ENCODE measurements at regions not wholly inside any gene's neighbourhood (a gene's known extent, or its start where the extent isn't known, plus 50 kb on each side); places are given as distances from the start of the nearest gene placed in this dataset.

DNA sequence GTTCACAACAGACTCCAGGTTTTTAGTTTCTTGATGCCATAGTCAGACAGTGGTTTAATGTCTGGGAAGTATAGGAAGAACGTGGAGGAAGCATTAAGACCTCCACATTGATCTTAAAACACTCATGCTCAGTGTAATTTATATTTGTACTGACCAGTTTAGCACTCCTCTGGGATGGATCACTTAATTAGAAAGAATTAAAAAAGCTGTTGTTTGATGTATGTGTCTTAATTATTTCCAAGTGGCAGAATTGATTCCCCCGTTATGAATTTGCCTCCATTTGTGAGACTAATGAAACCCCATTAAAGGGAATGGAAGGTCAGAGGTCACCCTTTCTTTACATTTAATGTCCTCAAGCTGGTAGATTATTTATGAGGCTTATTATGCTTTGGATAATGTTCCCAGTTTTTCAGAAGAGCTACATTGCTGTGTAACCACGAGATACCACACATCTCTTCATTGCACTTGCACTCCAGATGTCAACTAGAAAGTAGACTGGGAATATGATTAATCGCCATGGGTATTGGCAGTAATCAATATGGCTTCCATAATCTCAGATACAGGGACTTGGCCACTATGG lies 270.0 kb upstream of the JAG1 start:
- CTCF ChIA-PET = no interaction called here
- Histone ChIP-seq H2BK120ac (ENCODE audit: low read depth, low read length) (no peak overlapping the region), H4K91ac (ENCODE audit: insufficient read depth, low read depth, low read length) (no peak overlapping the region), H2AK5ac (ENCODE audit: low read depth, low read length) (no peak overlapping the region), H3K9me3 (ENCODE audit: control insufficient read depth, insufficient read depth, low read length) (no peaks in the 10 kb centered on the region), H3K27ac (ENCODE audit: insufficient read depth, low read length) (no peak overlapping the region), H2BK5ac (ENCODE audit: low read depth, low read length, poor library complexity, severe bottlenecking) (no peak overlapping the region), H2BK15ac (ENCODE audit: low read depth, low read length) (no peak overlapping the region), H2AFZ (replicated peaks; ENCODE audit: low read length, poor library complexity) (no peak overlapping the region), H3K4me2 (ENCODE audit: low read depth, low read length) (no peak overlapping the region), H3K23ac (ENCODE audit: low read depth, low read length) (no peak overlapping the region), H3K27me3 (ENCODE audit: control insufficient read depth, insufficient read depth, low read length) (no peaks in the 10 kb centered on the region; the same call in 1 of the 2 replicates), H3K14ac (replicated peaks; ENCODE audit: low read depth, low read length) (no peak overlapping the region), H3K9ac (ENCODE audit: low read depth, low read length) (no peak overlapping the region), H3K4me1 (ENCODE audit: control insufficient read depth, insufficient read depth, low read length) (no peaks in the 10 kb centered on the region), H4K5ac (ENCODE audit: low read depth, low read length) (no peak overlapping the region), H3K18ac (ENCODE audit: low read depth, low read length) (no peak overlapping the region), H3K56ac (ENCODE audit: extremely low read depth, insufficient read depth, low read length) (no peak overlapping the region), H3K4me3 (ENCODE audit: insufficient read depth, low read depth, low read length) (no peak overlapping the region), H3K4ac (ENCODE audit: low read depth, low read length) (no peak overlapping the region), H3K9me1 (ENCODE audit: insufficient read depth, low read length) (no peaks in the 10 kb centered on the region), H4K20me1 (ENCODE audit: insufficient read depth, low read length) (no peaks in the 10 kb centered on the region), H4K8ac (ENCODE audit: low read depth in 2 of 2, low read length in 2 of 2) (no peak overlapping the region), H3K79me1 (ENCODE audit: low read depth in 1 of 2, low read length in 2 of 2) (no peaks in the 10 kb centered on the region), H3K36me3 (ENCODE audit: control insufficient read depth, insufficient read depth, low read length) (no peaks in the 10 kb centered on the region), H2BK20ac (ENCODE audit: low read depth, low read length) (no peak overlapping the region), H2AK9ac (replicated peaks; ENCODE audit: low read depth, low read length, poor library complexity) (no peak overlapping the region)
- TF ChIP-seq NFE2L2 (IDR thresholded peaks at IDR 0.05; ENCODE audit: low read depth, low read length) (no peak), FOS (IDR thresholded peaks at IDR 0.05; ENCODE audit: low read depth, low read length) (no peak), RFX5 (IDR thresholded peaks at IDR 0.05; ENCODE audit: low read depth, low read length) (no peak), SMC3 (IDR thresholded peaks at IDR 0.05; ENCODE audit: low read depth, low read length) (no peak), MAZ (IDR thresholded peaks at IDR 0.05; ENCODE audit: borderline replicate concordance, low read depth, low read length) (no peak), BHLHE40 (IDR thresholded peaks at IDR 0.05; ENCODE audit: low read depth, low read length) (no peak), CHD1 (IDR thresholded peaks at IDR 0.05; ENCODE audit: low read depth, low read length) (no peak), RCOR1 (IDR thresholded peaks at IDR 0.05; ENCODE audit: insufficient replicate concordance, low read length) (no peak), POLR2A (IDR thresholded peaks at IDR 0.05; ENCODE audit: low read depth, low read length) (no peak)
- TF ChIP-seq, protein P1, sequence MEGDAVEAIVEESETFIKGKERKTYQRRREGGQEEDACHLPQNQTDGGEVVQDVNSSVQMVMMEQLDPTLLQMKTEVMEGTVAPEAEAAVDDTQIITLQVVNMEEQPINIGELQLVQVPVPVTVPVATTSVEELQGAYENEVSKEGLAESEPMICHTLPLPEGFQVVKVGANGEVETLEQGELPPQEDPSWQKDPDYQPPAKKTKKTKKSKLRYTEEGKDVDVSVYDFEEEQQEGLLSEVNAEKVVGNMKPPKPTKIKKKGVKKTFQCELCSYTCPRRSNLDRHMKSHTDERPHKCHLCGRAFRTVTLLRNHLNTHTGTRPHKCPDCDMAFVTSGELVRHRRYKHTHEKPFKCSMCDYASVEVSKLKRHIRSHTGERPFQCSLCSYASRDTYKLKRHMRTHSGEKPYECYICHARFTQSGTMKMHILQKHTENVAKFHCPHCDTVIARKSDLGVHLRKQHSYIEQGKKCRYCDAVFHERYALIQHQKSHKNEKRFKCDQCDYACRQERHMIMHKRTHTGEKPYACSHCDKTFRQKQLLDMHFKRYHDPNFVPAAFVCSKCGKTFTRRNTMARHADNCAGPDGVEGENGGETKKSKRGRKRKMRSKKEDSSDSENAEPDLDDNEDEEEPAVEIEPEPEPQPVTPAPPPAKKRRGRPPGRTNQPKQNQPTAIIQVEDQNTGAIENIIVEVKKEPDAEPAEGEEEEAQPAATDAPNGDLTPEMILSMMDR (conservative IDR thresholded peaks at IDR 0.05; ENCODE audit: low read depth, low read length) = no peak
- TF ChIP-seq, protein P2, sequence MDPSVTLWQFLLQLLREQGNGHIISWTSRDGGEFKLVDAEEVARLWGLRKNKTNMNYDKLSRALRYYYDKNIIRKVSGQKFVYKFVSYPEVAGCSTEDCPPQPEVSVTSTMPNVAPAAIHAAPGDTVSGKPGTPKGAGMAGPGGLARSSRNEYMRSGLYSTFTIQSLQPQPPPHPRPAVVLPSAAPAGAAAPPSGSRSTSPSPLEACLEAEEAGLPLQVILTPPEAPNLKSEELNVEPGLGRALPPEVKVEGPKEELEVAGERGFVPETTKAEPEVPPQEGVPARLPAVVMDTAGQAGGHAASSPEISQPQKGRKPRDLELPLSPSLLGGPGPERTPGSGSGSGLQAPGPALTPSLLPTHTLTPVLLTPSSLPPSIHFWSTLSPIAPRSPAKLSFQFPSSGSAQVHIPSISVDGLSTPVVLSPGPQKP (IDR thresholded peaks at IDR 0.05; ENCODE audit: borderline replicate concordance, low read depth, low read length) = no peak
- in situ Hi-C loops (cut with MboI; ENCODE audit: low sequenced_read_pairs) (no loop called here), intact Hi-C loops (cut with micrococcal nuclease) (no loop called here), dilution Hi-C loops (cut with HindIII; ENCODE audit: low sequenced_read_pairs, unreplicated experiment) (no loop called here)
- POLR2A ChIA-PET (ENCODE audit: unreplicated experiment) = no interaction called here
- BruUV-seq (replicated peaks) = no TSS peak
- ATAC-seq (ENCODE audit: low read depth) (no peak), DNase-seq (no peak)
- no CpG with 5 or more reads among the region's 4 CpGs for WGBS, 2 experiments (ENCODE audit: extremely low coverage in 2 of 2, insufficient read length in 1 of 2)
